Thyroid gland (tissue), 4 donors: ENCODE measurements at regions not wholly inside any gene's neighbourhood (a gene's known extent, or its start where the extent isn't known, plus 50 kb on each side); places are given as distances from the start of the nearest gene placed in this dataset.

Experiments
- DNase-seq, 2 donors: peaks; one replicate each; pipeline ENCODE4 v3.0.0-alpha.2; 2019
- H3K27ac ChIP-seq, 3 donors: fragments of 200-600 bp; sonication (generic); 1 replicate in 2 of 3; 2 replicates in 1 of 3; pipeline ENCODE4 v1.5.1; 2016 to 2019; ENCODE audit warnings: mild to moderate bottlenecking in 1 of 3, moderate library complexity in 1 of 3
- H3K27me3 ChIP-seq: fragments of 200-600 bp; sonication (generic); one replicate; pipeline ENCODE4 v1.5.1; 2019
- H3K36me3 ChIP-seq, 2 donors: fragments of 200-600 bp; sonication (generic); one replicate each; pipeline ENCODE4 v1.5.1; 2016 to 2019
- H3K4me1 ChIP-seq, 2 donors: fragments of 200-600 bp; sonication (generic); one replicate each; pipeline ENCODE4 v1.5.1; 2017 to 2019
- H3K4me3 ChIP-seq, 3 donors: fragments of 200-600 bp; sonication (generic); replicated peaks in 1 of 3; 1 replicate in 2 of 3; 2 replicates in 1 of 3; pipeline ENCODE4 v1.5.1; 2016; ENCODE audit warnings: mild to moderate bottlenecking in 1 of 3
- H3K9me3 ChIP-seq: fragments of 200-600 bp; sonication (generic); one replicate; pipeline ENCODE4 v1.5.1; 2017
- CTCF ChIP-seq, 6 experiments: fragments of 200-600 bp in 3 of 6; fragments of 450-650 bp in 3 of 6; sonication (generic) in 3 of 6; IDR thresholded peaks; one replicate each; pipeline ENCODE4 v1.5.1; 2016 to 2019; ENCODE audit warnings: antibody characterized with exemption in 6 of 6, mild to moderate bottlenecking in 2 of 6, inconsistent platforms in 1 of 6, moderate library complexity in 1 of 6
- POLR2A ChIP-seq, 2 donors: fragments of 450-650 bp; IDR thresholded peaks; one replicate each; pipeline ENCODE4 v1.6.1; 2017; ENCODE audit warnings: antibody characterized with exemption in 2 of 2, mild to moderate bottlenecking in 2 of 2, moderate library complexity in 1 of 2
- WGBS, 2 donors: methylation state at CpG; one replicate each; pipeline ENCODE4 v1.1.5; 2017; 5-methylcytosine and 5-hydroxymethylcytosine counted together
- intact Hi-C: fragments of 100-400 bp; cut with DNase I; formaldehyde crosslinking; loops from one replicate; pipeline ENCODE4 v1.15.1; 2023

DNA sequence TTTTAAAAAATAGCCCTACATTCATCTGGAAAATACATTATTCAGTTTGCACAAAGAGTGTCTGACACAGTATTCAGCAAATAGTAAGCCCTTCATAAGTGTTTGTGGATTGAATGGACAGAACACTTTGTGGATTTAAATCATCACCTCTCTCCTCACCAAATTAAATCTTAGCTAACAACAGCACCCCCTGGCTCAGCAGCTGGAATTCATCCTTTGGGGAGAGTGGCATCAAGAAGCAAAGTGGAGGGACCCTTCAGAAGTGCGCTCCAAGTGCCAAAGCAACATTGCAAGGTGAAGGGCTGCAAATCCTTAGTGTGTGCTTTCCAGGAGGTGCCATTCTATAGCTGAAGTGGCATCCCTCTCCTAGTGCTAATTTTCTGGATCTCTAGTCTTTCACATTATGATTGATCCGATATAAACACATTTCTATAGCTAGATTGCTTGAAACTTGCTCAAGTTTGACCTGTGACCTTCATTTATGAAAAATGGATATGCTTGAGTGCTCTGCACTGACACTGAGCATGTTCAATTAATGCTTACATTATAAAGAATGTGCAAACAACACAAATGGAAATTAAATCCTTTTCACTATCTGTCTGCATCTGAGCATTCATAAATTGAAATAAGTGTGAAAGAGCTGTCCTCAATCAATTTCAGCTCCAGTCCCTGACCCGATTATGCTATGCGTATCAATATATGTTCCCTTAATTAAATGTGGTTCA, 891.7 kb downstream of the C6orf118 start:
- Histone ChIP-seq H3K9me3 (no peaks in the 10 kb centered on the region), H3K4me1 (no peaks in the 10 kb centered on the region), H3K36me3 (no peaks in the 10 kb centered on the region), H3K27me3 (no peaks in the 10 kb centered on the region), H3K27ac (no peak overlapping the region), H3K4me3 (no peak overlapping the region)
- WGBS, 2 donors, result 83 to 90% methylated on average over 4 of the region's 4 CpGs
- TF ChIP-seq CTCF (IDR thresholded peaks at IDR 0.05) (no peak), POLR2A (IDR thresholded peaks at IDR 0.05) (no peak)
- no peak for DNase-seq
- intact Hi-C loops, result no loop called here

GRCh38 chr6:164415832-164416563, 893.4 kb downstream of the C6orf118 start:
- no peak for DNase-seq
- Histone ChIP-seq H3K4me3 (no peak overlapping the region), H3K27ac (no peak overlapping the region)

DNA sequence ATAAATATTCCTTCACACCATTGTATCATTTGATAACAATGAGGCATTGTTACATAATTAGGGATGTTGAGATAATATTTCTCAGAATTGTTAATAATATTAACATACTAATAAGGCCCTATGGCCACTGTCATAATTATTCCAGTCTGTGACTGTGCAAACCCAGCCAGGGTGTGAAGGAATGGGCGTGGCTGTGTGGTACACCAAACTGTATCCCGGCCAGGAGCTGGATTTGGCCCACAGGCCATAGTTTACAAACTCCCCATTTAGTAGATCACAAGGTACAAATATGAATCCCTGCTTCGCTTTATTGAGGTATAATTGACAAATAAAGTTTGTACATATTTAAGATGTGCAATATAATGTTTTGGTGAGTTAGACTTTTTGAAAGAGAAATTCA, 894.7 kb downstream of the C6orf118 start:
- Histone ChIP-seq H3K27me3 (no peaks in the 10 kb centered on the region), H3K9me3 (no peaks in the 10 kb centered on the region), H3K4me3 (no peak overlapping the region), H3K4me1 (no peaks in the 10 kb centered on the region), H3K27ac (no peak overlapping the region), H3K36me3 (no peaks in the 10 kb centered on the region)
- TF ChIP-seq CTCF (IDR thresholded peaks at IDR 0.05), result no peak
- TF ChIP-seq POLR2A (IDR thresholded peaks at IDR 0.05), result no peak
- 87 to 89% methylated on average over 3 of the region's 3 CpGs for WGBS, 2 donors
- DNase-seq, result no peak
- intact Hi-C loops, result no loop called here

More at GRCh38 chr6:164415832-164416563, 893.4 kb downstream of the C6orf118 start:
- H3K36me3 ChIP-seq, result no peaks in the 10 kb centered on the region
- intact Hi-C loops, result no loop called here
- TF ChIP-seq POLR2A (IDR thresholded peaks at IDR 0.05) (no peak), CTCF (IDR thresholded peaks at IDR 0.05) (no peak)
- H3K4me1 ChIP-seq, result no peaks in the 10 kb centered on the region
- 51 to 62% methylated on average over 7 of the region's 7 CpGs for WGBS, 2 donors
- H3K27me3 ChIP-seq, result no peaks in the 10 kb centered on the region
- no peaks in the 10 kb centered on the region for H3K9me3 ChIP-seq

GRCh38 chr6:164412566-164412965, 896.8 kb downstream of the C6orf118 start:
- intact Hi-C loops, result no loop called here
- H3K9me3 ChIP-seq, result no peaks in the 10 kb centered on the region
- no peak overlapping the region for H3K27ac ChIP-seq
- H3K27me3 ChIP-seq, result no peaks in the 10 kb centered on the region
- H3K36me3 ChIP-seq, result no peaks in the 10 kb centered on the region
- no peaks in the 10 kb centered on the region for H3K4me1 ChIP-seq
- no peak for DNase-seq
- no peak for TF ChIP-seq POLR2A (IDR thresholded peaks at IDR 0.05)
- TF ChIP-seq CTCF (IDR thresholded peaks at IDR 0.05), result no peak
- 76 to 96% methylated on average over 2 of the region's 2 CpGs for WGBS, 2 donors
- no peak overlapping the region for H3K4me3 ChIP-seq

GRCh38 chr6:164410017-164410416, 899.4 kb downstream of the C6orf118 start:
- 69 to 89% methylated on average over 5 of the region's 5 CpGs for WGBS, 2 donors
- H3K4me3 ChIP-seq, result no peak overlapping the region
- no peak overlapping the region for H3K27ac ChIP-seq
- H3K36me3 ChIP-seq, result no peaks in the 10 kb centered on the region
- intact Hi-C loops, result no loop called here
- TF ChIP-seq POLR2A (IDR thresholded peaks at IDR 0.05) (no peak), CTCF (IDR thresholded peaks at IDR 0.05) (no peak)
- no peaks in the 10 kb centered on the region for H3K27me3 ChIP-seq
- no peaks in the 10 kb centered on the region for H3K4me1 ChIP-seq
- no peak for DNase-seq
- H3K9me3 ChIP-seq, result no peaks in the 10 kb centered on the region
